Thyroid gland (tissue), 4 donors: ENCODE measurements at regions not wholly inside any gene's neighbourhood (a gene's known extent, or its start where the extent isn't known, plus 50 kb on each side); places are given as distances from the start of the nearest gene placed in this dataset.

Experiments
- CTCF ChIP-seq, 6 experiments: fragments of 200-600 bp in 3 of 6; fragments of 450-650 bp in 3 of 6; sonication (generic) in 3 of 6; IDR thresholded peaks; one replicate each; pipeline ENCODE4 v1.5.1; 2016 to 2019; ENCODE audit warnings: antibody characterized with exemption in 6 of 6, mild to moderate bottlenecking in 2 of 6, inconsistent platforms in 1 of 6, moderate library complexity in 1 of 6
- POLR2A ChIP-seq, 2 donors: fragments of 450-650 bp; IDR thresholded peaks; one replicate each; pipeline ENCODE4 v1.6.1; 2017; ENCODE audit warnings: antibody characterized with exemption in 2 of 2, mild to moderate bottlenecking in 2 of 2, moderate library complexity in 1 of 2

- TF ChIP-seq CTCF (IDR thresholded peaks at IDR 0.05) = no peak
- no peak for TF ChIP-seq POLR2A (IDR thresholded peaks at IDR 0.05)
These were observed 366.0 kb downstream of the C16orf95 start for GRCh38 chr16:86951041-86951822.
